MM.1S (cell line): ENCODE measurements at regions not wholly inside any gene's neighbourhood (a gene's known extent, or its start where the extent isn't known, plus 50 kb on each side); places are given as distances from the start of the nearest gene placed in this dataset.

Source experiments
- EZH2phosphoT487 ChIP-seq: fragments of 300-600 bp; sonication (generic); IDR thresholded peaks from 2 replicates; pipeline ENCODE4 v1.6.1; 2018; ENCODE audit warnings: antibody characterized with exemption, low read length
- TF ChIP-seq, protein P1 (sequence below): fragments of 300-600 bp; sonication (generic); IDR thresholded peaks from 2 replicates; pipeline ENCODE4 v1.5.1; 2016; ENCODE audit warnings: antibody characterized with exemption, low read length, mixed read lengths

DNA sequence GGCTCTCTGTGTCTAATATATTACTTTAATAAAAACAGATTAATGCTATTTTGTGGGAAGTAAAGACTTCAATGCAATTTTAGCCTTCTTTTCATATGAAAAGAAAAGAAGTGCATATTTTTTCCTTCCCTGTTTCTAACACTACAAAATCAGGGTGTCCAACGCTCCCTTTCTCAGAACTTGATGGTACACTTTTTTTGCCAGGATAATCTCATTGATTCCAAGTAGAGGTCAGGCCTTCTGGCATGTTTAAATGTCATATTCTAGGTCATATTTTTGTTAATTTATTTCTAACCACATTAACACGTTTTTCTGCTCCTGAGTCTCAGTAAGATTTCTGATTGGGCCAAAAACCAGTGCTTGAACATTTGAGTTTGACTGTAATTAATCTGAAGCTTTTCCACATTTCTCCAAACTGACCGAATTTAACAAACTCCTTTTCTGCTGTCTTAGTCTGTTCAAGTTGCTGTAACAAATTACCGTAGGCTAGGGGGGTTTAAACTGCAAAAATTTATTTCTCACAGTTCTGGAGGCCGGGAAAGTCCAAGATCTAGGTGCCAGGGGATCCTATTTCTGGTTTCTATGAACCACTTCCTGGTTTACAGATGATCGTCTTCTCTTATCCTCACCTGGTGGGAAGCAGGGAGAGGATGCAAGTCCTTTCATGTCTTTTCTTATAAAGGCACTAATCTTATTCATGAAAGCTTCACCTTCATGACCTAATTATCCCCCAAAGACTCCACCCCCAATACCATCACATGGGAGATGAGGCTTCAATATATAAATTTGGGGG lies 63.2 kb upstream of the ELL2 start:
- TF ChIP-seq, protein P1, sequence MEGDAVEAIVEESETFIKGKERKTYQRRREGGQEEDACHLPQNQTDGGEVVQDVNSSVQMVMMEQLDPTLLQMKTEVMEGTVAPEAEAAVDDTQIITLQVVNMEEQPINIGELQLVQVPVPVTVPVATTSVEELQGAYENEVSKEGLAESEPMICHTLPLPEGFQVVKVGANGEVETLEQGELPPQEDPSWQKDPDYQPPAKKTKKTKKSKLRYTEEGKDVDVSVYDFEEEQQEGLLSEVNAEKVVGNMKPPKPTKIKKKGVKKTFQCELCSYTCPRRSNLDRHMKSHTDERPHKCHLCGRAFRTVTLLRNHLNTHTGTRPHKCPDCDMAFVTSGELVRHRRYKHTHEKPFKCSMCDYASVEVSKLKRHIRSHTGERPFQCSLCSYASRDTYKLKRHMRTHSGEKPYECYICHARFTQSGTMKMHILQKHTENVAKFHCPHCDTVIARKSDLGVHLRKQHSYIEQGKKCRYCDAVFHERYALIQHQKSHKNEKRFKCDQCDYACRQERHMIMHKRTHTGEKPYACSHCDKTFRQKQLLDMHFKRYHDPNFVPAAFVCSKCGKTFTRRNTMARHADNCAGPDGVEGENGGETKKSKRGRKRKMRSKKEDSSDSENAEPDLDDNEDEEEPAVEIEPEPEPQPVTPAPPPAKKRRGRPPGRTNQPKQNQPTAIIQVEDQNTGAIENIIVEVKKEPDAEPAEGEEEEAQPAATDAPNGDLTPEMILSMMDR: no peak
- TF ChIP-seq EZH2phosphoT487: no peak
